Stomach (tissue), 8 donors: ENCODE measurements at regions not wholly inside any gene's neighbourhood (a gene's known extent, or its start where the extent isn't known, plus 50 kb on each side); places are given as distances from the start of the nearest gene placed in this dataset.

ENCODE experiments used
- DNase-seq, 2 donors: peaks; one replicate each; pipeline versions ENCODE4 v3.0.0 to v3.0.0-alpha.2; 2013 to 2019
- H3K27ac ChIP-seq, 5 donors: fragments of 200-600 bp in 4 of 5; sonication (generic) in 4 of 5; one replicate each; pipeline ENCODE4 v1.5.1; 2013 to 2019; ENCODE audit warnings: mild to moderate bottlenecking in 1 of 5, moderate library complexity in 1 of 5
- H3K27me3 ChIP-seq, 3 donors: fragments of 200-600 bp; sonication (generic); one replicate each; pipeline ENCODE4 v1.5.1; 2017 to 2019; ENCODE audit warnings: mixed run types in 1 of 3
- H3K36me3 ChIP-seq, 4 donors: fragments of 200-600 bp; sonication (generic); 1 replicate in 3 of 4; 2 replicates in 1 of 4; pipeline ENCODE4 v1.5.1; 2016 to 2019
- H3K4me1 ChIP-seq, 4 donors: fragments of 200-600 bp; sonication (generic); one replicate each; pipeline ENCODE4 v1.5.1; 2016 to 2019
- H3K4me3 ChIP-seq, 4 donors: fragments of 200-600 bp; sonication (generic) in 3 of 4; one replicate each; pipeline ENCODE4 v1.5.1; 2016 to 2019; ENCODE audit warnings: mild to moderate bottlenecking in 1 of 4
- H3K9me3 ChIP-seq, 4 donors: fragments of 200-600 bp; sonication (generic); one replicate each; pipeline ENCODE4 v1.5.1; 2016 to 2019
- CTCF ChIP-seq, 7 experiments: fragments of 450-650 bp in 4 of 7; fragments of 200-600 bp in 3 of 7; sonication (generic) in 3 of 7; IDR thresholded peaks; one replicate each; pipeline ENCODE4 v1.5.1; 2016 to 2019; ENCODE audit warnings: antibody characterized with exemption in 7 of 7, control low read depth in 2 of 7, mild to moderate bottlenecking in 1 of 7
- EP300 ChIP-seq: sonication (generic); formaldehyde crosslinking; IDR thresholded peaks from one replicate; pipeline ENCODE4 v1.6.1; 2017; ENCODE audit warnings: antibody characterized with exemption
- POLR2A ChIP-seq, 4 donors: fragments of 450-650 bp; IDR thresholded peaks; one replicate each; pipeline ENCODE4 v1.6.1; 2016; ENCODE audit warnings: antibody characterized with exemption in 4 of 4, control low read depth in 2 of 4, mild to moderate bottlenecking in 1 of 4, moderate library complexity in 1 of 4
- POLR2AphosphoS5 ChIP-seq, 3 donors: sonication (generic); formaldehyde crosslinking; IDR thresholded peaks; one replicate each; pipeline ENCODE4 v1.6.1; 2016; ENCODE audit warnings: antibody characterized with exemption in 3 of 3
- WGBS, 5 donors: extraction: QIAGEN DNeasy Blood & Tissue Kit in 3 of 5; methylation state at CpG; one replicate each; pipeline versions ENCODE4 v1.1.5 to v1.1.7; 2013 to 2018; 5-methylcytosine and 5-hydroxymethylcytosine counted together
- intact Hi-C: fragments of 100-400 bp; cut with DNase I; formaldehyde crosslinking; loops from one replicate; pipeline ENCODE4 v1.15.1; 2023; ENCODE audit warnings: low total_unique reads
- donor health status: healthy with polysubstance abuse.
- donor health status: Bipolar disorder and iron deficiency.
- donor health status: healthy.

- no peak for TF ChIP-seq CTCF (IDR thresholded peaks at IDR 0.05)
- TF ChIP-seq EP300: no peak
- no peak for TF ChIP-seq POLR2AphosphoS5 (IDR thresholded peaks at IDR 0.05)
- TF ChIP-seq POLR2A (IDR thresholded peaks at IDR 0.05): no peak
- H3K9me3 ChIP-seq: no peaks in the 10 kb centered on the region
- H3K4me1 ChIP-seq: no peaks in the 10 kb centered on the region
- no peaks in the 10 kb centered on the region for H3K36me3 ChIP-seq
- DNase-seq: no peak
- H3K4me3 ChIP-seq: no peak overlapping the region
- intact Hi-C loops: no loop called here
- 76 to 84% (median 78%) methylated on average over 2 of the region's 2 CpGs for WGBS, 5 donors
- no peaks in the 10 kb centered on the region for H3K27me3 ChIP-seq
- no peak overlapping the region for H3K27ac ChIP-seq
Measured at GRCh38 chr1:191551019-191551418, 607.2 kb upstream of the RGS18 start.

GRCh38 chr1:191558379-191558778 lies 599.9 kb upstream of the RGS18 start:
- H3K9me3 ChIP-seq: no peaks in the 10 kb centered on the region
- intact Hi-C loops: no loop called here
- WGBS, 5 donors: 57 to 76% (median 66%) methylated on average over 2 of the region's 2 CpGs
- no peaks in the 10 kb centered on the region for H3K27me3 ChIP-seq
- H3K36me3 ChIP-seq: no peaks in the 10 kb centered on the region
- no peak overlapping the region for H3K27ac ChIP-seq
- TF ChIP-seq EP300 (no peak), POLR2A (IDR thresholded peaks at IDR 0.05) (no peak), CTCF (IDR thresholded peaks at IDR 0.05) (no peak), POLR2AphosphoS5 (IDR thresholded peaks at IDR 0.05) (no peak)
- no peak for DNase-seq
- no peaks in the 10 kb centered on the region for H3K4me1 ChIP-seq
- no peak overlapping the region for H3K4me3 ChIP-seq

- H3K36me3 ChIP-seq: no peaks in the 10 kb centered on the region
- TF ChIP-seq CTCF (IDR thresholded peaks at IDR 0.05) (no peak), POLR2A (IDR thresholded peaks at IDR 0.05) (no peak), EP300 (no peak), POLR2AphosphoS5 (IDR thresholded peaks at IDR 0.05) (no peak)
- DNase-seq: no peak
- H3K9me3 ChIP-seq: no peaks in the 10 kb centered on the region
- no peak overlapping the region for H3K27ac ChIP-seq
- intact Hi-C loops: no loop called here
- no peaks in the 10 kb centered on the region for H3K4me1 ChIP-seq
- WGBS, 5 donors: 57 to 70% (median 67%) methylated on average over 4 of the region's 4 CpGs
- H3K4me3 ChIP-seq: no peak overlapping the region
- no peaks in the 10 kb centered on the region for H3K27me3 ChIP-seq
Measured at GRCh38 chr1:191561276-191561675, 597.0 kb upstream of the RGS18 start.

- Histone ChIP-seq H3K9me3 (no peaks in the 10 kb centered on the region), H3K27ac (no peak overlapping the region), H3K4me3 (no peak overlapping the region), H3K27me3 (no peaks in the 10 kb centered on the region), H3K4me1 (no peaks in the 10 kb centered on the region), H3K36me3 (no peaks in the 10 kb centered on the region)
- intact Hi-C loops: no loop called here
- WGBS, 5 donors: 85 to 89% (median 85%) methylated on average over 2 of the region's 2 CpGs
- no peak for DNase-seq
- TF ChIP-seq POLR2A (IDR thresholded peaks at IDR 0.05) (no peak), CTCF (IDR thresholded peaks at IDR 0.05) (no peak), POLR2AphosphoS5 (IDR thresholded peaks at IDR 0.05) (no peak), EP300 (no peak)
Measured at GRCh38 chr1:191564275-191564674, 594.0 kb upstream of the RGS18 start.
